H1 (cell line): ENCODE measurements at regions not wholly inside any gene's neighbourhood (a gene's known extent, or its start where the extent isn't known, plus 50 kb on each side); places are given as distances from the start of the nearest gene placed in this dataset.

Experiments used
- CTCF ChIA-PET: fragments of 300-600 bp; sonication (Branson Sonifier 250); formaldehyde crosslinking; loops from one replicate; lab custom pipeline; 2021; ENCODE audit not compliant: partially characterized antibody; lab: Charles Lee
- POLR2A ChIA-PET: fragments of 300-600 bp; sonication (Branson Sonifier 250); formaldehyde crosslinking; loops from one replicate; lab custom pipeline; 2021; ENCODE audit warnings: inconsistent platforms; ENCODE audit not compliant: partially characterized antibody; lab: Charles Lee
- DNase-seq, 2 experiments: peaks; one replicate each; pipeline versions ENCODE4 v3.0.0 to v3.0.0-alpha.2; 2010 to 2022; ENCODE audit warnings: low spot score in 2 of 2, low read depth in 1 of 2, mixed read lengths in 1 of 2
- FAIRE-seq: peaks from 2 replicates; lab custom pipeline; 2011; peaks lifted over from hg19 to GRCh38; lab: Jason Lieb, UNC
- H2AFZ ChIP-seq: 2 replicates; pipeline ENCODE4 v1.8.1; 2012; ENCODE audit warnings: low read length, inconsistent platforms
- H2AK5ac ChIP-seq: 2 replicates; pipeline ENCODE4 v1.6.1; 2013; ENCODE audit warnings: low read depth, low read length
- H2BK120ac ChIP-seq: replicated peaks from 2 replicates; pipeline ENCODE3; 2013; ENCODE audit warnings: low read depth, low read length, inconsistent platforms
- H2BK12ac ChIP-seq: 2 replicates; pipeline ENCODE4 v1.6.1; 2013; ENCODE audit warnings: low read depth, low read length
- H2BK15ac ChIP-seq: 2 replicates; pipeline ENCODE4 v1.6.1; 2013; ENCODE audit warnings: low read length
- H2BK20ac ChIP-seq: 2 replicates; pipeline ENCODE4 v1.6.1; 2013; ENCODE audit warnings: low read length
- H2BK5ac ChIP-seq: 2 replicates; pipeline ENCODE4 v1.6.1; 2013; ENCODE audit warnings: low read depth, low read length
- H3K14ac ChIP-seq: 2 replicates; pipeline ENCODE4 v1.6.1; 2013; ENCODE audit warnings: inconsistent platforms; ENCODE audit not compliant: insufficient read length
- H3K18ac ChIP-seq: 2 replicates; pipeline ENCODE4 v1.6.1; 2013; ENCODE audit warnings: low read length; ENCODE audit errors: extremely low read depth
- H3K23ac ChIP-seq: 2 replicates; pipeline ENCODE4 v1.6.1; 2013; ENCODE audit warnings: inconsistent platforms; ENCODE audit not compliant: insufficient read length
- H3K23me2 ChIP-seq: 2 replicates; pipeline ENCODE4 v1.6.1; 2013; ENCODE audit warnings: low read depth, low read length
- H3K27ac ChIP-seq: 2 replicates; pipeline ENCODE4 v1.6.1; 2011; ENCODE audit warnings: low read depth, low read length, inconsistent platforms
- H3K27me3 ChIP-seq, 4 experiments: replicated peaks in 1 of 4; 1 replicate in 1 of 4; 2 replicates in 3 of 4; pipeline versions ENCODE4 v1.6.1 to v1.8.1; 2011 to 2013; ENCODE audit warnings: low read length in 3 of 4, mild to moderate bottlenecking in 3 of 4, inconsistent platforms in 2 of 4, mixed read lengths in 2 of 4, moderate library complexity in 1 of 4; ENCODE audit not compliant: control insufficient read depth in 3 of 4, insufficient read depth in 3 of 4; ENCODE audit errors: extremely low read depth in 1 of 4
- H3K36me3 ChIP-seq, 4 experiments: 2 replicates each; pipeline versions ENCODE4 v1.6.1 to v1.8.1; 2011 to 2013; ENCODE audit warnings: mild to moderate bottlenecking in 4 of 4, low read length in 3 of 4, moderate library complexity in 2 of 4, control low read depth in 1 of 4, inconsistent platforms in 1 of 4; ENCODE audit not compliant: insufficient read depth in 4 of 4, control insufficient read depth in 2 of 4
- H3K4ac ChIP-seq: replicated peaks from 2 replicates; pipeline ENCODE3; 2013; ENCODE audit warnings: low read length, low read depth, mixed read lengths, inconsistent platforms; ENCODE audit not compliant: insufficient read length
- H3K4me1 ChIP-seq, 4 experiments: replicated peaks in 1 of 4; 1 replicate in 1 of 4; 2 replicates in 3 of 4; pipeline versions ENCODE4 v1.6.1 to v1.8.1; 2011 to 2013; ENCODE audit warnings: low read length in 3 of 4, inconsistent platforms in 2 of 4, mixed read lengths in 1 of 4; ENCODE audit not compliant: insufficient read depth in 4 of 4, control insufficient read depth in 3 of 4
- H3K4me2 ChIP-seq, 2 experiments: 2 replicates each; pipeline versions ENCODE4 v1.6.1 to v1.8.1; 2011 to 2013; ENCODE audit warnings: low read depth in 2 of 2, low read length in 2 of 2, control low read depth in 1 of 2, inconsistent platforms in 1 of 2, mild to moderate bottlenecking in 1 of 2; ENCODE audit not compliant: insufficient read depth in 1 of 2
- H3K4me3 ChIP-seq, 4 experiments: fragments of 200-600, 300-600 bp in 1 of 4; sonication (generic), shearing (Covaris generic), sonication (Bioruptor Twin) in 1 of 4; 2 replicates each; pipeline versions ENCODE4 v1.5.1 to v1.8.1; 2011 to 2016; ENCODE audit warnings: low read length in 4 of 4, low read depth in 3 of 4, control low read depth in 2 of 4, inconsistent platforms in 2 of 4, mild to moderate bottlenecking in 2 of 4, mixed read lengths in 1 of 4, moderate library complexity in 1 of 4; ENCODE audit not compliant: insufficient read depth in 2 of 4; ENCODE audit errors: extremely low read depth in 1 of 4
- H3K56ac ChIP-seq: replicated peaks from 2 replicates; pipeline ENCODE3; 2013; ENCODE audit warnings: low read depth, mild to moderate bottlenecking, mixed read lengths, low read length, inconsistent platforms; ENCODE audit not compliant: insufficient read length
- H3K79me1 ChIP-seq: 2 replicates; pipeline ENCODE4 v1.6.1; 2013; ENCODE audit warnings: low read depth, low read length, control low read depth
- H3K79me2 ChIP-seq, 2 experiments: 2 replicates each; pipeline versions ENCODE4 v1.6.1 to v1.8.1; 2012 to 2013; ENCODE audit warnings: low read length in 2 of 2, mild to moderate bottlenecking in 2 of 2, inconsistent platforms in 1 of 2; ENCODE audit not compliant: insufficient read depth in 2 of 2, control insufficient read depth in 1 of 2
- H3K9ac ChIP-seq, 4 experiments: replicated peaks in 1 of 4; 1 replicate in 1 of 4; 2 replicates in 3 of 4; pipeline versions ENCODE4 v1.6.1 to v1.8.1; 2011 to 2013; ENCODE audit warnings: low read depth in 3 of 4, low read length in 3 of 4, control low read depth in 2 of 4, mild to moderate bottlenecking in 2 of 4, moderate library complexity in 2 of 4, inconsistent platforms in 1 of 4; ENCODE audit errors: extremely low read depth in 1 of 4
- H3K9me3 ChIP-seq, 2 experiments: 2 replicates each; pipeline versions ENCODE4 v1.6.1 to v1.8.1; 2012 to 2013; ENCODE audit warnings: mild to moderate bottlenecking in 2 of 2, moderate library complexity in 2 of 2, control low read depth in 1 of 2, inconsistent platforms in 1 of 2, low read depth in 1 of 2, low read length in 1 of 2, mixed read lengths in 1 of 2; ENCODE audit not compliant: insufficient read depth in 2 of 2
- H4K20me1 ChIP-seq, 2 experiments: replicated peaks in 1 of 2; 2 replicates each; pipeline versions ENCODE3 to v1.8.1; 2011 to 2013; ENCODE audit warnings: inconsistent platforms in 2 of 2, low read length in 2 of 2, mild to moderate bottlenecking in 1 of 2; ENCODE audit not compliant: insufficient read depth in 2 of 2, control insufficient read depth in 1 of 2
- H4K5ac ChIP-seq: 2 replicates; pipeline ENCODE4 v1.6.1; 2013; ENCODE audit warnings: low read length, low read depth, mixed read lengths, inconsistent platforms; ENCODE audit not compliant: insufficient read length
- H4K8ac ChIP-seq: 2 replicates; pipeline ENCODE4 v1.8.0; 2013; ENCODE audit warnings: mild to moderate bottlenecking, moderate library complexity, low read length, inconsistent platforms; ENCODE audit not compliant: insufficient read depth; ENCODE audit errors: extremely low read depth
- H4K91ac ChIP-seq: replicated peaks from 2 replicates; pipeline ENCODE3; 2013; ENCODE audit warnings: low read length, mixed read lengths, inconsistent platforms; ENCODE audit not compliant: insufficient read length
- BRCA1 ChIP-seq: IDR thresholded peaks from 2 replicates; pipeline ENCODE4 v1.6.1; 2012; ENCODE audit warnings: low read depth, low read length, improper control_type of control experiment
- CBX5 ChIP-seq: fragments of 300-800, 300-1000 bp; sonication (generic); IDR thresholded peaks from 2 replicates; pipeline ENCODE4 v1.7.1; 2016; ENCODE audit warnings: antibody characterized with exemption, low read length, low read depth
- CBX8 ChIP-seq: fragments of 300-800, 300-1000 bp; sonication (generic); IDR thresholded peaks from 2 replicates; pipeline ENCODE4 v1.7.1; 2016; ENCODE audit warnings: low read depth, low read length, borderline replicate concordance
- CHD1 ChIP-seq: IDR thresholded peaks from 2 replicates; pipeline ENCODE4 v1.6.1; 2012; ENCODE audit warnings: low read depth, low read length, improper control_type of control experiment
- FOSL1 ChIP-seq: IDR thresholded peaks from 2 replicates; pipeline ENCODE4 v1.6.1; 2011; ENCODE audit warnings: mild to moderate bottlenecking, low read depth, low read length, moderate library complexity; ENCODE audit not compliant: insufficient read depth
- KDM5A ChIP-seq: fragments of 200-600 bp; IDR thresholded peaks from 2 replicates; pipeline ENCODE4 v1.7.1; 2012; ENCODE audit warnings: mild to moderate bottlenecking, low read length, inconsistent platforms, mixed read lengths
- MAFK ChIP-seq: IDR thresholded peaks from 2 replicates; pipeline ENCODE4 v1.6.1; 2012; ENCODE audit warnings: low read depth, mild to moderate bottlenecking, improper control_type of control experiment, low read length
- NANOG ChIP-seq: IDR thresholded peaks from 2 replicates; pipeline ENCODE4 v1.6.1; 2011; ENCODE audit warnings: low read length, low read depth, mild to moderate bottlenecking, inconsistent platforms; ENCODE audit not compliant: insufficient read depth, poor library complexity, severe bottlenecking
- PHF8 ChIP-seq: fragments of 200-600 bp; sonication (generic); conservative IDR thresholded peaks from 2 replicates; pipeline ENCODE4 v1.7.1; 2012; ENCODE audit warnings: low read depth, mild to moderate bottlenecking, inconsistent platforms, low read length, moderate library complexity
- RFX5 ChIP-seq: IDR thresholded peaks from 2 replicates; pipeline ENCODE4 v1.6.1; 2011; ENCODE audit warnings: low read depth, low read length, improper control_type of control experiment, borderline replicate concordance
- SP4 ChIP-seq: IDR thresholded peaks from 2 replicates; pipeline ENCODE4 v1.6.1; 2012; ENCODE audit warnings: low read length, inconsistent platforms
- SUZ12 ChIP-seq: fragments of 200-600 bp; sonication (generic); IDR thresholded peaks from 2 replicates; pipeline ENCODE4 v1.6.1; 2012; ENCODE audit warnings: mild to moderate bottlenecking, inconsistent platforms, low read length, moderate library complexity, mixed read lengths
- TEAD4 ChIP-seq: IDR thresholded peaks from 2 replicates; pipeline ENCODE4 v1.6.1; 2012; ENCODE audit warnings: low read depth, low read length, inconsistent platforms, mixed read lengths
- YY1 ChIP-seq: IDR thresholded peaks from 2 replicates; pipeline ENCODE4 v1.6.1; 2011; ENCODE audit warnings: low read depth, mild to moderate bottlenecking, low read length
- WGBS, 2 experiments: shearing (Covaris generic) in 1 of 2; methylation state at CpG; one replicate each; pipeline versions ENCODE4 v1.1.6 to v1.1.7; 2013 to 2015; ENCODE audit warnings: low lambda C conversion rate in 2 of 2, mixed read lengths in 2 of 2, inconsistent platforms in 1 of 2, low coverage in 1 of 2, missing lambda C conversion rate in 1 of 2; ENCODE audit not compliant: insufficient replicate concordance in 2 of 2, insufficient coverage in 1 of 2, insufficient read length in 1 of 2; ENCODE audit errors: extremely low coverage in 1 of 2, missing lambda C conversion rate in 1 of 2; 5-methylcytosine and 5-hydroxymethylcytosine counted together
- TF ChIP-seq, protein P1 (sequence below): IDR thresholded peaks from 2 replicates; pipeline ENCODE4 v1.6.1; 2011; ENCODE audit warnings: low read depth, mild to moderate bottlenecking, low read length; ENCODE audit not compliant: insufficient read depth

- Histone ChIP-seq H2BK15ac (no peak overlapping the region), H3K56ac (no peak overlapping the region), H3K4me1 (no peaks in the 10 kb centered on the region), H3K14ac (no peak overlapping the region), H3K36me3 (no peaks in the 10 kb centered on the region), H3K4me3 (no peak overlapping the region), H2AFZ (no peak overlapping the region), H4K20me1 (no peaks in the 10 kb centered on the region), H4K8ac (no peak overlapping the region), H3K4me2 (no peak overlapping the region), H4K91ac (no peak overlapping the region), H2BK120ac (no peak overlapping the region), H3K79me2 (no peaks in the 10 kb centered on the region), H2BK12ac (no peak overlapping the region), H3K27me3 (no peaks in the 10 kb centered on the region), H3K23me2 (no peaks in the 10 kb centered on the region), H3K27ac (no peak overlapping the region), H3K18ac (no peak overlapping the region), H2BK20ac (no peak overlapping the region), H3K79me1 (no peaks in the 10 kb centered on the region), H3K23ac (no peak overlapping the region), H4K5ac (no peak overlapping the region), H3K9ac (no peak overlapping the region), H3K9me3 (no peaks in the 10 kb centered on the region), H2BK5ac (no peak overlapping the region), H3K4ac (no peak overlapping the region), H2AK5ac (no peak overlapping the region)
- no peak for DNase-seq
- FAIRE-seq = no peak
- ChIA-PET CTCF (interaction anchor here (1.5 to 1.8 kb wide), 2 partner anchors 10 to 69 kb away, joined by 3 to 8 read pairs; no protein-coding TSS in a partner anchor), POLR2A (no interaction called here)
- WGBS, 2 experiments = 98% methylated on average over 8 of the region's 9 CpGs; no CpG with 5 or more reads in 1 of the 2 experiments
- TF ChIP-seq CHD1 (no peak), CBX5 (no peak), BRCA1 (no peak), NANOG (no peak), RFX5 (no peak), KDM5A (no peak), FOSL1 (no peak), SP4 (no peak), TEAD4 (no peak), SUZ12 (no peak), MAFK (no peak), PHF8 (no peak), CBX8 (no peak), YY1 (no peak)
- TF ChIP-seq, protein P1, sequence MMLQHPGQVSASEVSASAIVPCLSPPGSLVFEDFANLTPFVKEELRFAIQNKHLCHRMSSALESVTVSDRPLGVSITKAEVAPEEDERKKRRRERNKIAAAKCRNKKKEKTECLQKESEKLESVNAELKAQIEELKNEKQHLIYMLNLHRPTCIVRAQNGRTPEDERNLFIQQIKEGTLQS = no peak
These were observed 177.9 kb downstream of the GALC start for GRCh38 chr14:87815121-87815520.
